ENCODE measurements at regions not wholly inside any gene's neighbourhood (a gene's known extent, or its start where the extent isn't known, plus 50 kb on each side); places are given as distances from the start of the nearest gene placed in this dataset.
"Not testable (repeated sequence)": the region's sequence is repeated elsewhere in the genome, so short reads cannot be mapped to it uniquely, and the experiment has no call there.

DNA sequence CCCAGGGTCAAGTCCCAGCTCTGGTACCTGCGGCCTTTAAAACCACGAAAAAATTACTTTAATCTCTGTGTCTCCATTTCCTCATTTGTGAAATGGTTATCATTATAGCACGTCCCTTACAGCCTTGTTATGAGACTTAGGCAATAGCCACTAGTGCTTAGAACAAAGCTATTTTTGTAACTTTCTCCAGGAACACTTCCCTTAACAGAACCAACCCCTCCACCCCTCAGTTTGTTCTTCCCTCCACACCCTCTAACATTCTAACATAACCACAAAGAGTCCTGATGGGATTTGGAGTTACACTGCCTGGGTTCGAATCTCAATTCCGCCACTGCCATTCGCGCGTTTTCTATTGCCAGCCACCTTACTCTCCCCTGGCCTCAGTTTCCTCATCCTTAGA is 2777.4 kb upstream of the TPTE start:
- DNase-seq; H3K27me3 ChIP-seq; H3K9me3 ChIP-seq; H3K4me1 ChIP-seq; H3K4me3 ChIP-seq; in situ Hi-C loops (cut with MboI; ENCODE audit: low pct_ligation_motif_present in 1 of 4, low pct_unique_long_range_greater_than_20kb in 1 of 4, low sequenced_read_pairs in 3 of 4); intact Hi-C loops (cut with DNase I; ENCODE audit: low total_unique reads); H3K36me3 ChIP-seq; H3K27ac ChIP-seq: not testable (repeated sequence)
- no CpG with 5 or more reads among the region's 8 CpGs for WGBS, 2 donors (ENCODE audit: low coverage in 1 of 2)

DNA sequence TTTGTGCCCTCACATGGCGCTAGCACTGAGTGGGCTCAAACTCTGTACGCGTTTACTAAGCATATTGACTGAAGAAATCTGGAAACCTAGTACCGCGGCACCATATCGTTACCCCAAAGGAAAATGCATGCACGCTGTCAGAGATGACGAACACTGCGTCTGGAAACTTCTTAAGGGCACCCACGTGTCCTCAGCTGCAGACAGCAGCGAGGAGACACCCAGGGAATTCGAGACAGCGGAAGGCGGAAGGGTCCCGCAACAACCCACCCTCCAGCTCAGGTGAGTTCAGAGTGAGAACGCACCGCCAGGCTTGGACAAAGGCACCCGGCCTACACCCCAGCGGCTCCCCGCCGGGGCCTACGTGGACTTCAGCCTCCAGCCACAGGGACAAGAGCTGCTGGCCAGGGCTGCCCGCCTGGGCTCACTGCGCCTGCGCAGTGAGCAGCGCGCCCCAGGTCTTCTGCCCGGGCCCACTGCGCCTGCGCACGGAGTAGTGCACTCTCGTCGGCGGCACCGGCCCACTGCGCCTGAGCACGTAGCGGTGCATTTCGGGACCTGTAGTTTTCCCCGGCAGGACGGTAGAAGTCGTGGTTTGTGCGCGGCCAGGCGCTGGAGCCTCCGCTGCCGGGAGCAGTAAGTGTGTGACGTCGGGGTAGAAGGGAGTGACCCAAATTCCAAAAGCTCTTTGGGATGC is 2776.8 kb upstream of the TPTE start:
- H3K36me3 ChIP-seq; H3K4me1 ChIP-seq; H3K9me3 ChIP-seq; DNase-seq; H3K27ac ChIP-seq; H3K4me3 ChIP-seq; H3K27me3 ChIP-seq; intact Hi-C loops (cut with DNase I; ENCODE audit: low total_unique reads); in situ Hi-C loops (cut with MboI; ENCODE audit: low pct_ligation_motif_present in 1 of 4, low pct_unique_long_range_greater_than_20kb in 1 of 4, low sequenced_read_pairs in 3 of 4): not testable (repeated sequence)
- no CpG with 5 or more reads among the region's 49 CpGs for WGBS, 2 donors (ENCODE audit: low coverage in 1 of 2)

- H3K27me3 ChIP-seq; H3K27ac ChIP-seq; DNase-seq; H3K4me3 ChIP-seq; H3K9me3 ChIP-seq; H3K36me3 ChIP-seq; intact Hi-C loops (cut with DNase I; ENCODE audit: low total_unique reads); in situ Hi-C loops (cut with MboI; ENCODE audit: low pct_ligation_motif_present in 1 of 4, low pct_unique_long_range_greater_than_20kb in 1 of 4, low sequenced_read_pairs in 3 of 4); H3K4me1 ChIP-seq: not testable (repeated sequence)
- no CpG with 5 or more reads among the region's 33 CpGs for WGBS, 2 donors (ENCODE audit: low coverage in 1 of 2)
Observed at GRCh38 chr21:7745100-7745450, 2776.3 kb upstream of the TPTE start.

DNA sequence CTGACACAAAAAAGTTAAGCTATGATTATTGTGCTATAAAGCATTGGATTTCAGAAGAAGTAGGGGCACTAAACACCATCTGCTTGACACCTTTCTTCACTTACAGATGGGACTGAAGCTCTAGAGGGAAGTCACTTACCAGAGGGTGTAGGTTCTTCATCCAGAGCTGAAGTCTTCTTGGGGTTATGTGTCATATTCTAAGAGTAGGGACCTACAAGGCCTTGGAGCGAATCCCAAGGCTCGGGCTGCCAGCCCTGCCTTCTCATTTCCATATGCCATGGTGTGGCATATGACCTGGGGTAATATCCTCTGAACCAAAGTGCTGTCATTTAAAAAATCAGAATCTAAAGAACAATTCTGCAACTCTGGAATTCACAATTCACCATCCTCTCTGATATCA is 2773.4 kb upstream of the TPTE start:
- H3K27ac ChIP-seq; H3K9me3 ChIP-seq; in situ Hi-C loops (cut with MboI; ENCODE audit: low pct_ligation_motif_present in 1 of 4, low pct_unique_long_range_greater_than_20kb in 1 of 4, low sequenced_read_pairs in 3 of 4); DNase-seq; intact Hi-C loops (cut with DNase I; ENCODE audit: low total_unique reads); H3K27me3 ChIP-seq; H3K4me1 ChIP-seq; H3K36me3 ChIP-seq; H3K4me3 ChIP-seq: not testable (repeated sequence)
- no CpG with 5 or more reads among the region's 2 CpGs for WGBS, 2 donors (ENCODE audit: low coverage in 1 of 2)

DNA sequence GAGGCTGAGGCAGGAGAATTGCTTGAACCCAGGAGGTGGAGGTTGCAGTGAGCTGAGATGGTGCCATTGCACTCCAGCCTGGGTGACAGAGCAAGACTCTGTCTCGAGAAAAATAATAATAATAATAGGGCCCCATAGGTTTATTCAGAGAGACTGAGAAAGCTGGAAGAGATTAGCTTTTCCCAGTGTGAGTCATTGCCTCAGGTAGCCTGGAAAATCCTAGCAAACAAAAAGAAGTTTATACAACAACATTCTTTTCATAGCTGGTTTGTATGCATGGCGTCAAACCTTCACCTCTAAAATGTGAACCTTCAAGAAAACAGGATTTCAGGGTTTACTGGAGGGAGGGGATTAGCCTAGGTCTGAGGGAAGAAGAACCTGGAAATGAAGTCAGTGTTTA is 2768.8 kb upstream of the TPTE start:
- H3K4me3 ChIP-seq; H3K27ac ChIP-seq; H3K36me3 ChIP-seq; H3K4me1 ChIP-seq; H3K27me3 ChIP-seq; H3K9me3 ChIP-seq; DNase-seq; in situ Hi-C loops (cut with MboI; ENCODE audit: low pct_ligation_motif_present in 1 of 4, low pct_unique_long_range_greater_than_20kb in 1 of 4, low sequenced_read_pairs in 3 of 4); intact Hi-C loops (cut with DNase I; ENCODE audit: low total_unique reads): not testable (repeated sequence)
- WGBS, 2 donors (ENCODE audit: low coverage in 1 of 2) = no CpG with 5 or more reads among the region's 2 CpGs

- H3K36me3 ChIP-seq; H3K27ac ChIP-seq; H3K4me1 ChIP-seq; H3K4me3 ChIP-seq; in situ Hi-C loops (cut with MboI; ENCODE audit: low pct_ligation_motif_present in 1 of 4, low pct_unique_long_range_greater_than_20kb in 1 of 4, low sequenced_read_pairs in 3 of 4); H3K9me3 ChIP-seq; H3K27me3 ChIP-seq; intact Hi-C loops (cut with DNase I; ENCODE audit: low total_unique reads); DNase-seq: not testable (repeated sequence)
- 90% methylated on average over 6 of the region's 11 CpGs; no CpG with 5 or more reads in 1 of the 2 donors for WGBS, 2 donors (ENCODE audit: low coverage in 1 of 2)
Observed at GRCh38 chr21:7753380-7753877, 2768.0 kb upstream of the TPTE start.

DNA sequence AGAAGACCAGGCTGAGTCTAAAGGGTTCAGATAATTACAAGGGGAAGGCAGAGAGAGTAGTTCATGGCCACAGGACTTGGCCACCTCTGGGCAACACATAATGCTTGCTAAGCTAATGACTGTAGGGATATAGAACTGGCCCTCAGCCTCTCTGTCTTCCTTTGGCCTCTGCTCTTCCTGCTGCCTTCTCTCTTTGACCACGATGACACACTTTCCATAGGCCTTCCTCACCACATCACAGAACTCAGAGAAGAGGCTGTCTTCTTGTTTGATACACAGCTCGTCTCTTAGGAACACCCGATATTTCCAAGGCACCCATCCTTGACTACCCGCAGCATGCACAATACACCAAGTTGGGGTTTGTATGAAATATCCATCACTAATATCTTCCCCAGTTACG is 2751.4 kb upstream of the TPTE start:
- H3K36me3 ChIP-seq; H3K4me3 ChIP-seq; H3K4me1 ChIP-seq; H3K27ac ChIP-seq; DNase-seq; H3K27me3 ChIP-seq; intact Hi-C loops (cut with DNase I; ENCODE audit: low total_unique reads); in situ Hi-C loops (cut with MboI; ENCODE audit: low pct_ligation_motif_present in 1 of 4, low pct_unique_long_range_greater_than_20kb in 1 of 4, low sequenced_read_pairs in 3 of 4); H3K9me3 ChIP-seq: not testable (repeated sequence)
- no CpG with 5 or more reads among the region's 5 CpGs for WGBS, 2 donors (ENCODE audit: low coverage in 1 of 2)

GRCh38 chr21:7774219-7774618 is 2747.2 kb upstream of the TPTE start:
- H3K9me3 ChIP-seq; intact Hi-C loops (cut with DNase I; ENCODE audit: low total_unique reads); H3K27me3 ChIP-seq; DNase-seq; H3K36me3 ChIP-seq; in situ Hi-C loops (cut with MboI; ENCODE audit: low pct_ligation_motif_present in 1 of 4, low pct_unique_long_range_greater_than_20kb in 1 of 4, low sequenced_read_pairs in 3 of 4); H3K4me1 ChIP-seq; H3K27ac ChIP-seq; H3K4me3 ChIP-seq: not testable (repeated sequence)
- WGBS, 2 donors (ENCODE audit: low coverage in 1 of 2) = no CpG with 5 or more reads among the region's 5 CpGs

DNA sequence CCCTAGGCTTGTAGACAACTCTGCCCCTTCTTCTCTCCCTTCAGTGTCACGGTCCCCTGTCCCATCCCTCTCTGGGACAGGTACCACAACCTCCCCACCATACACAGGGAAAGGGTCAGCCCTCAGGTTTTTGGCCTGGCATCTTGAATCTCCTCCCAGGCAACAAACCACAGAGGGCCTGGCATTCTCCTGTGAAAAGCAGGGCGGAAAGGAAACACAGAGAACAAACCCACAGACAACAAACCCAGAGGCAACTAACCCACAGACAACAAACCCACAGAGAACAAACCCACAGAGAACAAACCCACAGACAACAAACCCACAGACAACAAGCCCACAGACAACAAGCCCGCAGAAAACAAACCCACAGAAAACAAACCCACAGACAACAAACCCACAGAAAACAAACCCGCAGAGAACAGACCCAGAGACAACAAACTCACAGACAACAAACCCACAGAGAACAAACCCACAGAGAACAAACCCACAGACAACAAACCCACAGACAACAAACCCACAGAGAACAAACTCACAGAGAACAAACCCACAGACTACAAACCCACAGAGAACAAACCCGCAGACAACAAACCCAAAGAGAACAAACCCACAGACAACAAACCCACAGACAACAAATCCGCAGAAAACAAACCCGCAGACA is 2745.9 kb upstream of the TPTE start:
- intact Hi-C loops (cut with DNase I; ENCODE audit: low total_unique reads); H3K27me3 ChIP-seq: not testable (repeated sequence)

GRCh38 chr21:7776035-7776434 is 2745.3 kb upstream of the TPTE start:
- H3K4me3 ChIP-seq; DNase-seq; H3K9me3 ChIP-seq; H3K36me3 ChIP-seq; in situ Hi-C loops (cut with MboI; ENCODE audit: low pct_ligation_motif_present in 1 of 4, low pct_unique_long_range_greater_than_20kb in 1 of 4, low sequenced_read_pairs in 3 of 4); H3K4me1 ChIP-seq; intact Hi-C loops (cut with DNase I; ENCODE audit: low total_unique reads); H3K27ac ChIP-seq; H3K27me3 ChIP-seq: not testable (repeated sequence)
- WGBS, 2 donors (ENCODE audit: low coverage in 1 of 2) = 71 to 100% methylated on average over 1 of the region's 6 CpGs

More for the DNA sequence above, 2745.9 kb upstream of the TPTE start:
- H3K27ac ChIP-seq; H3K9me3 ChIP-seq; H3K36me3 ChIP-seq; H3K4me1 ChIP-seq; H3K4me3 ChIP-seq; in situ Hi-C loops (cut with MboI; ENCODE audit: low pct_ligation_motif_present in 1 of 4, low pct_unique_long_range_greater_than_20kb in 1 of 4, low sequenced_read_pairs in 3 of 4): not testable (repeated sequence)
- DNase-seq = peak; percentile 1
- 69 to 83% methylated on average over 5 to 6 of the region's 7 CpGs for WGBS, 2 donors (ENCODE audit: low coverage in 1 of 2)

DNA sequence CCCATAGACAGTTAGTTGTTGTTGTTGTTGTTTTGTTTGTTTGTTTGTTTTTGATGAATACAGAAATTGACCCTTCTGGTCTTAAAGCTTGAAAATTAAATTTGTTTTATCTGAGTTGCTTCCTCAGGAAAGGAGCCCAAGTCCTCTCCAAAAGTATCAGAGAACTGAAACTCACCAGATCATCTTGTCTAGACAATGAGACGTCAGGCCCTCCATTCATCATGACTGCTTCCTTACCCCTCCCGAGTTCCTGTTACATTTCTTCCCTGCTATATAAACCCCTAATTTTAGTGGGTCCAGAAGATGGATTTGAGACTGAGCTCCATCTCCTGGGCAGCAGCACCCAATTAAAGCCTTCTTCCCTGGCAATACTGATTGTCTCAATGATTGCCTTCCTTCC is 2744.8 kb upstream of the TPTE start:
- DNase-seq; H3K36me3 ChIP-seq; H3K4me3 ChIP-seq; intact Hi-C loops (cut with DNase I; ENCODE audit: low total_unique reads); H3K27me3 ChIP-seq; H3K27ac ChIP-seq; in situ Hi-C loops (cut with MboI; ENCODE audit: low pct_ligation_motif_present in 1 of 4, low pct_unique_long_range_greater_than_20kb in 1 of 4, low sequenced_read_pairs in 3 of 4); H3K9me3 ChIP-seq; H3K4me1 ChIP-seq: not testable (repeated sequence)
- WGBS, 2 donors (ENCODE audit: low coverage in 1 of 2) = no CpG with 5 or more reads among the region's 2 CpGs
